ENCODE measurements at regions not wholly inside any gene's neighbourhood (a gene's known extent, or its start where the extent isn't known, plus 50 kb on each side); places are given as distances from the start of the nearest gene placed in this dataset.
"Not testable (repeated sequence)": the region's sequence is repeated elsewhere in the genome, so short reads cannot be mapped to it uniquely, and the experiment has no call there.

DNA sequence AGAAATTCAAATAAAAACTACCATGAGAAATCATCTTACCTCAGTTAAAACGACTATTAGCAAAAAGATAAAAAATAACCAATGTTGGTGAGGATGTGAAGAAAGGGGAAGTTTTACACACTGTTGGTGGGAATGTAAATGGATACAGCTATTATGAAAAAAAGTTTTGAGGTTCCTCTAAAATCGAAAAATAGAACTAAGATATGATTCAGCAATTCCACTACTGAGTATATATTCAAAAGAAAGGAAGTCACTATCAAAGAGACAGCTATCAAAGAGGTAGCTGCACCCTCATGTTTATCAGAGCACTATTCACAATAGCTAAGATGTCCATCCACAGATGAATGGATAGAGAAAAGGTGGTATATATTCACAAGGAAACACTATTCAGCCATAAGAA lies 1888.4 kb downstream of the MAT2B start:
- DNase-seq (ENCODE audit: low read depth in 2 of 2), result no peak

DNA sequence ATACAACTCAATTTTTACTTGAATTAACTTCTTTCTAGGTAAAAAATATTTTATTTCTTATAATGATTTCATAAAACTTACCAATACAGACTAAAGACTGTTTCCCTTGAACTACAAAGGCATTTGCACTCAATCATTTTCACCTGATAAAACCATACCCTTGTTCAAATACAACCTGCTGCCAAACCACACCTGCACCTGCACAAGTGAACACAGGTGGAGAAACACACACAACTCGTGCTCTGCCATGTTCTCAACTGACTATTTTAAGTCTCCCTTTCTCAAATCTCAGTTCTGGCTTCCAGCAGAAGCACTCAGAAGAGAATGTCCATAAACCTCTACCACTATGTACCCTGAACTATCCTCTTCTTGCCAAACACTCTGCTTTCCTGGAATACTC lies 1892.1 kb downstream of the MAT2B start:
- DNase-seq (ENCODE audit: low read depth in 2 of 2), result no peak

DNA sequence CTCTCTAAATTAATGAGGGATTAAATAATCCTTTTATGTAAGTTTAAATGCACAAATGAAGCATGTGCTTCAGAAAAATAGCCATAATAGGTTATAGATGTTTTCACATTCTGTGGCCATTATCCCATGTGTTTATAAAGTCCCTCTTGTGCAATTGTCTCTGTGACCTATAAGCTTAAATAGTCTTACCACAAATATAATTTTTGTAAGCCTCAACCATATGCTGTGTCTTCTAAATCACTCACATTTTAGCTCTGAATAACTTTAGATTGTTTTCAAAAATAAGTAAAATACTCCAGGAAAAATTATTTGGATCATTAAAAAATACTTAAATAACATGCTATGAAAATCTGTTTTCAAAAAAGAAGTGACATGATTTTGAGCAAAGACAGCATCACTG lies 1894.7 kb downstream of the MAT2B start:
- DNase-seq (ENCODE audit: low read depth in 2 of 2), result no peak

DNA sequence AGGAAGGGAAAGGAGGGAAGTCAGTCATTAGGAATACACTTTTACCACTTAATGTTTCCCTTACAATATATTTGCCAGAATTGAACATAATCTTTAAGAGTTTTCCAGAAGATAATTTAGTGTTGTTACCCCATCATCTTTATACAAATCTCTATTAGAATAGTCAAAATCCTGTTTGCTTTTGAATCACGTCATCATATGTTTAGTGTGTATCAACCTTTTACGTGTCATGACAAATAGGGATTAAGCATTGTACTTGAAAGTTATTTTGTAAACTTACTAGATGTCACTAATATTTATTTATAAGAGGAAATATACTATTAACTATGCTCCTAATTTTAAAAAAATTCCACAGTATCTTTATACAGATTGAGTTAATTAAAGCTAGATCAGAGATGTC lies 1899.5 kb downstream of the MAT2B start:
- no peak for DNase-seq (ENCODE audit: low read depth in 2 of 2)

DNA sequence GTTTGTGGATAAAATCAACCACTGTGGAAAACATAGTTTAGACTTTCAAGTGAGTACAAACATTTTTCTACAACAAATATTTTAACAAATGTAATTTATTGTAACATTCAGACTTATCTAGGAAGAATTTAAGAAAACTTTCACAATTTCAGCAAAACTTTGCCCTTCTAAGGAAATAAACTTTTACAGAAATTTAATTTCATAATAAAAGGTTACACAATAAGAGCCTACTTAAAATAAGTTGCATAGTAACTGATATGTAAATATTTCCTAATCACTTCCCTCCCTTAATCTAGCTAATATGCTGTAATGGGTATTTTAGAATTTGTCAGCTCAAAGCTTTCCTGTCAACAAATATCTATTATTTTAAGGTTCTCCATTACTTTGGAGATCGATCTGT lies 1899.9 kb downstream of the MAT2B start:
- no peak for DNase-seq (ENCODE audit: low read depth in 2 of 2)

DNA sequence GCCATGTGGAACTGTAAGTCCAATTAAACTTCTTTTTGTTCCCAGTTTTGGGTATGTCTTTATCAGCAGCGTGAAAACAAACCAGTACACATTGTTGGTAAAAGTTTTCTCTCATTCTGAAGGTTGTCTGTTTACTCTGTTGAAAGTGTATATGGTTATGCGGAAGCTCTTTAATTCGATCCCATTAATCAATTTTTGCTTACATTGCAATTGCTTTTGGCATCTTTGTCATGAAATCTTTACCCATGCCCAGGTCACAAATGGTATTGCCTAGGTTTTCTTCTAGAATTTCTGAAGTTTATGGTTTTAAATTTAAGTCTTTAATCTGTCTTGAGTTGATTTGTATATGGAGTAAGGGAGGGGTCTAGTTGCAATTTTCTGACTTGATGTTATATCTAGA lies 1901.9 kb downstream of the MAT2B start:
- no peak for DNase-seq (ENCODE audit: low read depth in 2 of 2)

DNA sequence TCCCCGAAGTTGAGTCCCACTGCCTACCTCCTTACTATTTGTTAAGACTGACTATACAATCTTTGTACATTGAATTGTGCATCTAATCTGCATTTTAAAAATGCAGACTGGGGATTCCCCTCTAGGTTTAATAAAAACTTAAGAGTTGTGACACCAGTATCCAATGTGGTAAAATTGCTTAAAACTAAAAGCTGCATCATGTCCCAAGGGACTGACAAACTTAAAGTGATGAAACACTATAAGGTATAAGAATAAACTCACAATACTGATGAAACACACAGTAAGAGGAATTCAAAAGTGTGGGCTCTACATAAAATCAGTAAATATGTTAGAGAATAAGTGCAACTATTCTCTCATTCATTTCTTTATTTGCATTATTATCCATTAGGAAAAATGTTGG lies 1905.1 kb downstream of the MAT2B start:
- DNase-seq (ENCODE audit: low read depth in 2 of 2), result no peak

DNA sequence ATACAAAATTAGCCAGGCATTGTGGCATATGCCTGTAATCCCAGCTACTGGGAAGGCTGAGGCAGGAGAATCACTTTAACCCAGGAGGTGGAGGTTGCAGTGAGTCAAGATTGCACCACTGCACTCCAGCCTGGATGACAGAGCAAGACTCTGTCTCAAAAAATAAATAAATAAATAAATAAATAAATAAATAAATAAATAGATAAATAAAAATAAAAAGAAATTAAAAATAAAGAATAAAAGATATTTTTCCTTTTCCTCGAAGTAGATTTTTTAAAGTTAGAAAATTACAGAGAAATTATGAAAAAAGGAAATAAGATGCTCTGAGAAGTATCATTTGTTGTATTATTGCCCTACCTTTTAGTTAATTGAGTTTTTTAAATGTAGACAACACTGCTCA lies 1906.1 kb downstream of the MAT2B start:
- not testable (repeated sequence) for DNase-seq (ENCODE audit: low read depth in 2 of 2)

DNA sequence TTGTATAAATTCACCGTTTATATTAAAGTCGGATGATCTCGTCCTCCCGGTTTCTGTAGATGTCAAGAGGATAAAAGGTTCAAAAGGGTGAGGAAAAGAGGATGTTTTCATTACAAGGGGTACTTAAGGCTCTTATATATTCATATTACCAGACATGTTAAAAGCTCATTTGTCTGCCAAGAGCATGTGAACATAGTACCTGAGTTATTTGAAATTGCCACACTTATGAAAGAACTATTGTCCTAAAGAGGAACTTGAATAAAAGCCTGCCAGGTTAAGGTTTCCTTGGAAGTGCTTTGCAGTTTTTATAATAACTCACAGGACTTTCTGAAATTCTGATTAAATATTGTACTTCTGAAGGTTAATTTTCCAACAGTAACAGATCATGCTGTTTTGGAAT lies 1915.1 kb downstream of the MAT2B start:
- no peak for DNase-seq (ENCODE audit: low read depth in 2 of 2)

DNA sequence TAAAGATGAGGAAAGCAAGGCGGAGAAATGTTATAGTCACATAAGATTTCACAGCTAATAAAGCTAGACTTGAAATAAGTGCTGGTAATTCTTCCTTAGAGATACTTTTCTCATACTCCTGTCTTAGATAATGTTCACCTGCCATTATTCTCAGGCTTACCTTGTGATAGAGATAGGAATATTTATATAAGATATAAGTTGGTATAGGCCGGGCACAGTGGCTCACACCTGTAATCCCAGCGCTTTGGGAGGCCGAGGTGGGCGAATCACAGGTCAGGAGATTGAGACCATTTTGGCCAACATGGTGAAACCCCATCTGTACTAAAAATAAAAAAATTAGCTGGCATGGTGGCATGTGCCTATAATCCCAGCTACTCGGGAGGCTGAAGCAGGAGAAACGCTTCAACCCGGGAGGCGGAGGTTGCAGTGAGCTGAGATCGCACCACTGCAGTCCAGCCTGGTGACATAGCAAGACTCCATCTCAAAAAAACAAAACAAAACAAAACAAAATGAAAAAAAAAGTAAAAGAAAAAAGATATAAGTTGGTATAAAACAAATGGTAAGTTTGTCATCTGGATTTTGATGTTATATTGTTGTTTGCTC lies 1918.4 kb downstream of the MAT2B start:
- DNase-seq (ENCODE audit: low read depth in 2 of 2), result no peak

DNA sequence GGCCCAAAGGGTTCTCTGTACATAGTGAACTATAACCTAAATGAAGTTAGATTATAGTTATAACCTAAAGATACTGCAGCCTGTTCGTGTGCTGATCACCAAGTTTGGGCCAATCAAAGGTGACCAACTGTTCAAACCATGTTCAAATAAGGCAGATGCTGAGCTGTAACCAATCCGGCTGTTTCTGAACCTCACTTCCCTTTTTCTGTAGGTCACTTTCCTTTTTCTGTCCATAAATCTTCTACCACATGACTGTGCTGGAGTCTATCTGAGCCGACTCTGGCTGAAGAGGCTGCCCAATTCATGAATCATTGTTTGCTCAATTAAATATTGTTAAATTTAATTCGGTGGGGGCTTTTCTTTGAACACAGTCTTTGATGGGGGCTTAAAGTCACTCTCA lies 1920.2 kb downstream of the MAT2B start:
- DNase-seq (ENCODE audit: low read depth in 2 of 2), result no peak

DNA sequence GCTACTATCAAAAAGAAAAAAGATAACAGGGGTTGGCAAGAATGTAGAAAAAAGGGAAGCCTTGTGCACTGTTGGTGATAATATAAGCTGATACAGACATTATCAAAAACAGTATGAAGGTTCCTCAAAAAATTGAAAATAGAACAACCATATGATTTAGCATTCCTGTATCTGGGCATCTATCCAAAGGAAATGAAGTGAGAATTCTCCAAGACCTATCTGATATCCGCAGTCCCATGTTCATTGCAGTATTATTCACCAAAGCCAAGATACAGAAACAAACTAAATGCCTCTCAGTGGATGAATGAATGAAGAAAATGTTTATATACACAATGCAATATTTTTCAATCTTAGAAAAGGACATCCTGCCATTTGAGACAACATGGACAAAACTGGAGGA lies 1943.3 kb downstream of the MAT2B start:
- no peak for DNase-seq (ENCODE audit: low read depth in 2 of 2)

DNA sequence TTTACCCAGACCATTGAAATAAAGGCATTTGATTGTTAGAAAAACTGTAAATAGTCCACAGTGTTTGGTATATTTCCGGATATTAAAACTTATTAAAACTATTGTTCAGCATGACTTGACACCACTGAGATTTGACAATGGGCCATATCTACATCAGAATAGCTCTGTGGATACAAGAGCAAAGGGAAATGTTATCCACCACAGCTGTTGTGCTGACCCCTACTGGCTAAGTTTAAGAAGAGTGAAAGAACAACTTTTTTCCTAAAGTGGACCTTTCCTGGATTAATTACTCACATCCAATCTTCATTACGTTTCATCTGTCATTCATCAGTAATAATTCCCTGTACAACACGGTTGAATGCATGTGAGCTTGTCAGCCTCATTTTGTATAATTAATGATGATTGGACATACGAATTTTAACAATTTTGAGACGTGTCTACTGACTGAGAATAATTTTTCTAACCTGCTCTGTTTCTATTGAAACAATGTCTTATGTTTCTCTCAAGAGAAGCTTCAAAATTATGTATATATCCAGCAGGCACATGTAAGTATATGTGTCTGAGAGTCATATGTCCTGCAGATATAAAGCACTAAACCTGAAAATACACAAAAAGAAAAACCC lies 1952.6 kb downstream of the MAT2B start:
- DNase-seq (ENCODE audit: low read depth in 2 of 2), result no peak

DNA sequence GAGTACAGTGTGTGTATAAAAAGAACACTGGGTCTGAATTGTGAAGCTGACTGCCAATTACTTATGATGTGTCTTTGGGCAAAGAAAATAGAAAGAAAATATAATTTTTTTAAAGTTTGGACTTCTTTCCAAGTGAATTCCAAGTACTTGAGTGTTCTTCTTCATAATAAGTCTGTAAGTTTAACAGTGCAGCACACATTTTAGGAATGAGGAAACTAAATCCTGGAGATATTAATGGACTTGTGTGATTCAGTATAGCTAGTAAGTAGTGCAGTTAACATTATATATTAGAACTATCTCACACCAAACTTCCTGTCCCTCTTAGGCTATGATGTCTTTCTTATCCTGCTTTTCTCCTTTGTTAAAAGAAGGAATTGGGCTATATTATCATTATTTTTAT lies 1953.8 kb downstream of the MAT2B start:
- no peak for DNase-seq (ENCODE audit: low read depth in 2 of 2)

DNA sequence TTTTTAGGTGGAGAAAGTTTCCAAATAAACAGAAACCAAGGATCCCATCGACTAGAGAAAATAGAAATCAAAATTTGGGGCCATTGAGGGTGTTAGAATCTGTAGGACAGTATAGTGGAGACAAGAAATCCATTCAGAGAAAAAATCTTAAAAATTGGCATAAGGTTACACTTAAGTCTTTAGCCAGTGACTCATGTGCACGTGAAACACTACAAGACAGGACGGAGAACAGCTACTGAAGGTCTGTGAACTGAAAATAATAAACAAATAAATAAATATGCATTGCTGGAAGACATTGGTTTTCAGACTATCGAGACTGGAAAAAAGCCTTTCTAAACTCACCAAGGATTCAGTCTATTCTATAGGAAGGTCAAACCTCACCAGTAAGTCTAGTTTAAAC lies 1955.5 kb downstream of the MAT2B start:
- DNase-seq (ENCODE audit: low read depth in 2 of 2), result no peak

DNA sequence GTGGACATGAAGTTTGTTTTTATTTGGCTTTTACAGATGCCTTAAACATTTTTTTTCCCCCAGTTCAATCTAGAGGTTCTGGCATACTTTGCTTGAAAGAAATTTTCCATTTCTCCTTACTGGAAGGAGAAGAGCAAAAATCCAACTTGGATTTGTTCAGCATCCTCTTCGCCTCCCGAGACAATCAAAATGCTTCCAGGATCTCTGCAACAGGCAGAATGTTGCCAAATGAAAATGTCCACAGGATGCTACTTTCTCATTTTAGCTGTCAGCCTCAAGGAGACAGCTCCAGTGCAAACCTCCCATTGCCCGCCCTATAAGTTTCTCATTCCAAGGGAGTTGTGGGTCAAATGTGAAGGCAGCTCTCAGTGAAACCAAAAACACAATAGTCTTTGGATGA lies 1972.1 kb downstream of the MAT2B start:
- no peak for DNase-seq (ENCODE audit: low read depth in 2 of 2)

DNA sequence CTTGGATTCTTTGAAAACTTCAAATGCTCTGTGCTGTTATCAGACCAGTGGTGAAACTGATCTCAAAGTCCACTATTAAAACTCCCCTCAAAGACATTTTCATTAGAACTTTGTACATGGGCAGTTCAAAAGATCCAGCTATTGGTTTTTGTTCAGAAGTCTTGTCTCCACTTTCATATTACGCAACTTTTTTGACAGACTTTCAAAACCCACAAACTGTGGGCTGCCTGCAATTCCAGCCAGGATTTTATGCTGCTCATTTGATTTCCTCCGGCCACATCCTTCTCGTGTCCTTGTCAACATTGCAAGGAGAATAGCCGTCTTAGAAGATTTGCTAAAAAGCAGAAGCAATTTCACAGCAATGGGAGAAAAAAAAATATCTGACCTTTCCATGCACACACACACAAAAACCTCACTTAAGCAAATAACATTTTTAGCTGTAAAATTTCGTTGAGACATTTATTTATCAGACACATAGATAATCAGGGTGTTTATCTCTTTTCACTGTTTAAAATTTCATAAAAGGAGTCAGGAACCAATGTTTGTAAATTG lies 1990.5 kb downstream of the MAT2B start:
- no peak for DNase-seq (ENCODE audit: low read depth in 2 of 2)

DNA sequence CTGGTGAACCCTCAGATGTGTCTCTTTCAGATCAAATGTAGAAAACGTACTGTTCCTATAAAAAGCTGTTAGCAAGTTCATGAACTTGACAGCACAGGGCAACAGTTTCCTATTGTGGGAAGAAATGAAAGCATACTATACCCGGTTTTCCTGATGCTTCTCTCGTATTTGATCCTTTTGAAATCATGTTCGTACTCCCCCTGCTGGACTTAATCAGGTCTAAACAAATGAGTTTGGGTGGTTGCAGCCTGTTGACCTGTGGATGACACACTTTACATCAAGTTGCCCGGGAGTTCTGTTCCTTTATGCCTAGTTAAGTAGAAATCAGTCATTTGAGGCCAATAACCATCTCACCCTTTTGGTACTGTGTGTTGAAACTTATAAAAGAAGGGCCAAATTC lies 1992.3 kb downstream of the MAT2B start:
- DNase-seq (ENCODE audit: low read depth in 2 of 2), result no peak

DNA sequence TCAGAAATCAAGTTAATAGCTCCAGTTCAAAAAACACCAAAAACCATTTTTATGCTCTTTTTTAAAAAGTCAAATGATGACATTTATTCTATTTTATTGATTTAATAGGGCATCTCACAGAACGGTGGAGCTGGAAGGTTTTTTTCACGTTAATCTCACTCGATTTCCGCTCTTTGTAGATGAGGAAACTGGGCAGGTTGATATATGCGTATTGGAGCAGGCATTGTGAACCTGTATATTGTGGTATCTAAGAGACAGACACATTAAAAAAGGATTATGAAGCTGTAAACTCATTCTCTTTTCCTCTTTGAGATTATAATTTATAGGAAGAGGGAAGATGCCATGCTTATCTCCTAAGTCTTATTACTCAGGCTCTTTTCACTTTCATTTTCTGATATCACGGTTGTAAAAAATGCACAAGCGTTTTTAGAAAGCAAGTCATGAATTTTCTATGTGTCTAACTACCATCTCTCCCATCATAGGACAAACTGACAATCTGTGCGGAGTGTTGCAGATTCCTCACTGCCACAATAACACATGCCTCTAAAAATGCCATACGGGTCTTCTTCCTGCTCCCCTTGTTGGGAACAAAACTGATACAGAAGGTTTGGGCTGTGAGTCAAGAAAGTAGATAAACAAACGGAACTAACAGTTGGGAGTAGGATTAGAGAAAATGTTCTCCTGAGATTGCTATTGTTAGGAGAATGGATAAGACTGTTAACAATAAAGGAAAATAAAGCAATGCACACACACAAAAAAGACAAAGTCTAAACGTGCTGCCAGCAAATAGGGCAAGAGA lies 1997.7 kb downstream of the MAT2B start:
- no peak for DNase-seq (ENCODE audit: low read depth in 2 of 2)

DNA sequence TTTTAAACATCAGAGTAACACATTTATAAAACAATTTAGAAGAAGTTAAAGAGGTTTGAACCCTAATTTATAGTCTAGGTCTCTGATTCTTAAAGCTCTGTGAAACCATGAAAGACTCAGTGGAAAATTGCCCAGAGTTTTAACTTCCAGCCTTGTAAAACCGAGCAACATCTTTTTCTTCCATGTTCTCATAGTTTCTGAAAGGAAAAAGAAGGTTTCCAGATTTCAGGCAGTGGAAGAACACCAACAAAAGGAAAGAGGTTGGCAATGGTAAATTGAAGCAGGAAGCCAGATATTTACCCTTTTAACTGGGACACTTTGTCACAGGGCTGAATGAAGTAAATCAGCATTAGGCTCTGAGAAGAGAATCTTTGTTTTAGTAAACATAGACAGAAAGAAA lies 1999.3 kb downstream of the MAT2B start:
- no peak for DNase-seq (ENCODE audit: low read depth in 2 of 2)

DNA sequence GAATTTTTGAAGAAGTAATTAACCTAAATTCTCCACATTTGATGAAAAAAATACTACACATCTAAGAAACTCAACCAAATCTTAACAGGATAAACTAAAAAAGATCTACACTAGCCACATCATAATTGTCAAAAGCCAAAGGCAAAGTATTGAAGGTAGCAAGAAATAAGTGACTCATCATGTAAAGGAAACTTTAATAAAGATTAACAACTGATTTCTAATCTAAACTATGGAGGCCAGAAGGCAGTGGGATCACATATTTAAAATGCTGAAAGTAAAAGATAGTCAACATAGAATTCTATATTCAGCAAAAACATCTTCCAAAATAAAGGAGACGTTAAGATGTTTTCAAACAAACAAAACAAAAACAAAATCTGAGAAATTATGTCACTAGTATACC lies 2002.9 kb downstream of the MAT2B start:
- no peak for DNase-seq (ENCODE audit: low read depth in 2 of 2)

DNA sequence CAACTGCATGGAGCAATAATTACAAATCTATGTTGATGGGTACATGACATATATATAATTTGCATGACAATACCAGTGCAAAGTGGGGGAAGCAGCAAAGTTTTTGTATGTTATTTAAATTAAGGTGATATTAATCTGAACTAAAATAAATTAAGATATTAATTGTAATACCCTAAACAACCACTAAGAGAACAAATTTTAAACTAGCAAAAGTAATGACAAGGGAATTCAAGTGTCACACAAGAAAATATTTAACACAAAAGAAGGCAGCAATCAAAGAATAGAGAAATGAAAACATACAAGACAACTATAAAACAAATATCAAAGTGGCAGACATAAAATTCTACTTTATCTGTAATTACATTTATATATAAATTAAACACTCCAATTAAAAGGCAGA lies 2003.4 kb downstream of the MAT2B start:
- no peak for DNase-seq (ENCODE audit: low read depth in 2 of 2)

Data from stimulated activated CD4-positive, alpha-beta T cell treated with anti-CD3 and anti-CD28 coated beads, Interleukin-1b, Interleukin-23, amount 100 ng/mL, for 4 hours (primary cell).